ENCODE measurements at regions not wholly inside any gene's neighbourhood (a gene's known extent, or its start where the extent isn't known, plus 50 kb on each side); places are given as distances from the start of the nearest gene placed in this dataset.

DNA sequence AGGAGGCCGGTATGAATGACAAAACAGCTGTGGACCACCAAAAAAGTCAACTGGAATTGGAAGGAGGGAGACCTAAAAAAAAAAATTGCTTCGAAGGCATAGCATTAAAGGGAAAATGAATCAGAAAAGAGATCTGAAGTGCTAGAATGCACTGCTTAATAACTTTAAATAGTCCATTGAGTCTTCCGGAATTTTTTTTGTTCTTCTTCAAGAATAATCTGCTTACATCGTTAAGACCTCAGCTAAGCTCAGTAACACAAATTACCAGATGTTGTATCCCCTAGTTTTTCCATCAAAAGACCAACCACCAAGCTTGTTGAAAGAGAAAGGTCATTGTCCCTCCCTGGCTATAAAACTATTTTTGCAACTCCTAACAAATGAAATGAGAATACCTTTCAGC is 560.5 kb downstream of the NR2F2 start:
- no TSS peak for BruUV-seq (replicated peaks)
- ATAC-seq (no peak), FAIRE-seq (no peak), DNase-seq (ENCODE audit: extremely low read depth in 1 of 4, low spot score in 3 of 4) (no peak)
- H2AFZ ChIP-seq (ENCODE audit: low read depth, low read length), result no peak overlapping the region
- H3K4me2 ChIP-seq (ENCODE audit: insufficient read depth, low read length), result no peak overlapping the region
- no peaks in the 10 kb centered on the region for H3K27me3 ChIP-seq (ENCODE audit: control insufficient read depth in 2 of 2, insufficient read depth in 2 of 2, low read length in 2 of 2)
- TF ChIP-seq DNMT1 (IDR thresholded peaks at IDR 0.05) (no peak), PRMT5 (CRISPR knock-in tag; IDR thresholded peaks at IDR 0.05) (no peak), HDAC8 (tag; IDR thresholded peaks at IDR 0.05) (no peak), POLR2G (IDR thresholded peaks at IDR 0.05; ENCODE audit: low read depth, low read length) (no peak), SNRNP70 (optimal IDR thresholded peaks at IDR 0.05; ENCODE audit: low read depth, low read length) (no peak), RBM39 (optimal IDR thresholded peaks at IDR 0.05; ENCODE audit: low read depth, low read length) (no peak), BCL6 (CRISPR knock-in tag; IDR thresholded peaks at IDR 0.05) (no peak), BRF1 (IDR thresholded peaks at IDR 0.05; ENCODE audit: borderline replicate concordance, extremely low read depth, insufficient read length) (no peak)
- TF ChIP-seq, protein P1, sequence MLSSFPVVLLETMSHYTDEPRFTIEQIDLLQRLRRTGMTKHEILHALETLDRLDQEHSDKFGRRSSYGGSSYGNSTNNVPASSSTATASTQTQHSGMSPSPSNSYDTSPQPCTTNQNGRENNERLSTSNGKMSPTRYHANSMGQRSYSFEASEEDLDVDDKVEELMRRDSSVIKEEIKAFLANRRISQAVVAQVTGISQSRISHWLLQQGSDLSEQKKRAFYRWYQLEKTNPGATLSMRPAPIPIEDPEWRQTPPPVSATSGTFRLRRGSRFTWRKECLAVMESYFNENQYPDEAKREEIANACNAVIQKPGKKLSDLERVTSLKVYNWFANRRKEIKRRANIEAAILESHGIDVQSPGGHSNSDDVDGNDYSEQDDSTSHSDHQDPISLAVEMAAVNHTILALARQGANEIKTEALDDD (IDR thresholded peaks at IDR 0.05), result no peak
- H3K27ac ChIP-seq (ENCODE audit: extremely low read depth, low read depth, low read length), result no peak overlapping the region
- H3K9me1 ChIP-seq (ENCODE audit: control insufficient read depth, insufficient read depth, low read length), result no peaks in the 10 kb centered on the region
- in situ Hi-C loops (cut with MboI), result no loop called here
- POLR2A ChIA-PET, result interaction anchor here (0.7 kb wide), 1 partner anchor 559 kb away, joined by 3 read pairs; no protein-coding TSS in a partner anchor
- no peaks in the 10 kb centered on the region for H3K36me3 ChIP-seq (ENCODE audit: control insufficient read depth, insufficient read depth, low read length)
- H3K4me1 ChIP-seq (replicated peaks in 1 of 2; ENCODE audit: control insufficient read depth in 2 of 2, insufficient read depth in 2 of 2, low read length in 2 of 2), result peaks cover 0 to 3% of the 10 kb centered on the region in 2 experiments; a peak in 1 of 5 replicates
- 5% methylated on average over 3 of the region's 4 CpGs for WGBS (ENCODE audit: insufficient coverage, low coverage, missing lambda C conversion rate)
- no peak overlapping the region for H3K9ac ChIP-seq (ENCODE audit: insufficient read depth in 1 of 2, low read depth in 2 of 2, low read length in 2 of 2)
- no peak overlapping the region for H3K4me3 ChIP-seq
- H3K79me2 ChIP-seq (ENCODE audit: control insufficient read depth, insufficient read depth, low read length), result no peaks in the 10 kb centered on the region
- no peaks in the 10 kb centered on the region for H3K9me3 ChIP-seq (replicated peaks; ENCODE audit: control insufficient read depth, insufficient read depth, low read depth, low read length)
- no peaks in the 10 kb centered on the region for H4K20me1 ChIP-seq (replicated peaks; ENCODE audit: control insufficient read depth, insufficient read depth, low read length)
- intact Hi-C loops (cut with micrococcal nuclease), result no loop called here
- CTCF ChIA-PET (ENCODE audit: low intra/inter-chr PET ratio), result no interaction called here

Data from K562 (cell line).